ENCODE measurements at regions not wholly inside any gene's neighbourhood (a gene's known extent, or its start where the extent isn't known, plus 50 kb on each side); places are given as distances from the start of the nearest gene placed in this dataset.

DNA sequence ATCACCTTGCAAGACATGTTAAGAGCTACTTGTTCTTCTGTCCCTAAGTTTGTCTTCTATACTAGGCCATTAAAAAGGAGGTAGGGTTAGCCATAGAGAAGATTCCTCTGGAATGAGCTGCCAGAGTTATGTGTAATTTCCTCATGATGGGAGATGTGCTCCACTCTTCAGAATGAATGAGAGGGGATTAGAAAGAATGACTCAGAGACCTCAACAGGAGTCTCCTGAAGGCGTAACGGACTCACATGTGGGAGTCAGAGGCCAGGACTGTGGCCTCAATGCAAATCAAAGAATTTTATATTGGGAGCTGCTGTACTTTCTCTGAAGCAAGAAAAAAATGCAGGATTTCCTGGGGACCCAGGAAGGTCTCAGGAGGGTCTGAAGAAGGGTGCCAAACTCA, 87.8 kb upstream of the ATXN7L3B start:
- DNase-seq (ENCODE audit: low spot score) (no peak), ATAC-seq (no peak)
- Mint-ChIP-seq H3K27ac (no peak overlapping the region), H3K27me3 (ENCODE audit: insufficient read depth, low read depth, poor library complexity) (no peaks in the 10 kb centered on the region), H3K4me1 (no peaks in the 10 kb centered on the region), H3K4me3 (no peak overlapping the region), H3K36me3 (ENCODE audit: low read depth) (no peaks in the 10 kb centered on the region), H3K9me3 (no peaks in the 10 kb centered on the region)
- H3K27ac ChIP-seq (ENCODE audit: low read depth), result no peak overlapping the region
- H3K36me3 ChIP-seq (ENCODE audit: insufficient read depth), result no peaks in the 10 kb centered on the region
- no peaks in the 10 kb centered on the region for H3F3A ChIP-seq (replicated peaks; ENCODE audit: low read depth)
- H3K4me1 ChIP-seq (ENCODE audit: insufficient read depth), result no peaks in the 10 kb centered on the region
- H2AFZ ChIP-seq, result no peak overlapping the region
- H3K4me3 ChIP-seq, result no peak overlapping the region
- H3K27me3 ChIP-seq (ENCODE audit: insufficient read depth), result no peaks in the 10 kb centered on the region
- no peaks in the 10 kb centered on the region for H3K9me2 ChIP-seq (ENCODE audit: insufficient read depth)
- H3K79me2 ChIP-seq (replicated peaks; ENCODE audit: insufficient read depth), result no peaks in the 10 kb centered on the region
- TF ChIP-seq STAT1 (IDR thresholded peaks at IDR 0.05; ENCODE audit: unreplicated experiment), result no peak
- TF ChIP-seq, protein P1, sequence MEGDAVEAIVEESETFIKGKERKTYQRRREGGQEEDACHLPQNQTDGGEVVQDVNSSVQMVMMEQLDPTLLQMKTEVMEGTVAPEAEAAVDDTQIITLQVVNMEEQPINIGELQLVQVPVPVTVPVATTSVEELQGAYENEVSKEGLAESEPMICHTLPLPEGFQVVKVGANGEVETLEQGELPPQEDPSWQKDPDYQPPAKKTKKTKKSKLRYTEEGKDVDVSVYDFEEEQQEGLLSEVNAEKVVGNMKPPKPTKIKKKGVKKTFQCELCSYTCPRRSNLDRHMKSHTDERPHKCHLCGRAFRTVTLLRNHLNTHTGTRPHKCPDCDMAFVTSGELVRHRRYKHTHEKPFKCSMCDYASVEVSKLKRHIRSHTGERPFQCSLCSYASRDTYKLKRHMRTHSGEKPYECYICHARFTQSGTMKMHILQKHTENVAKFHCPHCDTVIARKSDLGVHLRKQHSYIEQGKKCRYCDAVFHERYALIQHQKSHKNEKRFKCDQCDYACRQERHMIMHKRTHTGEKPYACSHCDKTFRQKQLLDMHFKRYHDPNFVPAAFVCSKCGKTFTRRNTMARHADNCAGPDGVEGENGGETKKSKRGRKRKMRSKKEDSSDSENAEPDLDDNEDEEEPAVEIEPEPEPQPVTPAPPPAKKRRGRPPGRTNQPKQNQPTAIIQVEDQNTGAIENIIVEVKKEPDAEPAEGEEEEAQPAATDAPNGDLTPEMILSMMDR (conservative IDR thresholded peaks at IDR 0.05; ENCODE audit: low read depth in 2 of 2), result no peak
- TF ChIP-seq POLR2AphosphoS5 (IDR thresholded peaks at IDR 0.05; ENCODE audit: low read depth), result no peak
- TF ChIP-seq, protein P2, sequence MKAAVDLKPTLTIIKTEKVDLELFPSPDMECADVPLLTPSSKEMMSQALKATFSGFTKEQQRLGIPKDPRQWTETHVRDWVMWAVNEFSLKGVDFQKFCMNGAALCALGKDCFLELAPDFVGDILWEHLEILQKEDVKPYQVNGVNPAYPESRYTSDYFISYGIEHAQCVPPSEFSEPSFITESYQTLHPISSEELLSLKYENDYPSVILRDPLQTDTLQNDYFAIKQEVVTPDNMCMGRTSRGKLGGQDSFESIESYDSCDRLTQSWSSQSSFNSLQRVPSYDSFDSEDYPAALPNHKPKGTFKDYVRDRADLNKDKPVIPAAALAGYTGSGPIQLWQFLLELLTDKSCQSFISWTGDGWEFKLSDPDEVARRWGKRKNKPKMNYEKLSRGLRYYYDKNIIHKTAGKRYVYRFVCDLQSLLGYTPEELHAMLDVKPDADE (IDR thresholded peaks at IDR 0.05), result no peak
- TF ChIP-seq, protein P3, sequence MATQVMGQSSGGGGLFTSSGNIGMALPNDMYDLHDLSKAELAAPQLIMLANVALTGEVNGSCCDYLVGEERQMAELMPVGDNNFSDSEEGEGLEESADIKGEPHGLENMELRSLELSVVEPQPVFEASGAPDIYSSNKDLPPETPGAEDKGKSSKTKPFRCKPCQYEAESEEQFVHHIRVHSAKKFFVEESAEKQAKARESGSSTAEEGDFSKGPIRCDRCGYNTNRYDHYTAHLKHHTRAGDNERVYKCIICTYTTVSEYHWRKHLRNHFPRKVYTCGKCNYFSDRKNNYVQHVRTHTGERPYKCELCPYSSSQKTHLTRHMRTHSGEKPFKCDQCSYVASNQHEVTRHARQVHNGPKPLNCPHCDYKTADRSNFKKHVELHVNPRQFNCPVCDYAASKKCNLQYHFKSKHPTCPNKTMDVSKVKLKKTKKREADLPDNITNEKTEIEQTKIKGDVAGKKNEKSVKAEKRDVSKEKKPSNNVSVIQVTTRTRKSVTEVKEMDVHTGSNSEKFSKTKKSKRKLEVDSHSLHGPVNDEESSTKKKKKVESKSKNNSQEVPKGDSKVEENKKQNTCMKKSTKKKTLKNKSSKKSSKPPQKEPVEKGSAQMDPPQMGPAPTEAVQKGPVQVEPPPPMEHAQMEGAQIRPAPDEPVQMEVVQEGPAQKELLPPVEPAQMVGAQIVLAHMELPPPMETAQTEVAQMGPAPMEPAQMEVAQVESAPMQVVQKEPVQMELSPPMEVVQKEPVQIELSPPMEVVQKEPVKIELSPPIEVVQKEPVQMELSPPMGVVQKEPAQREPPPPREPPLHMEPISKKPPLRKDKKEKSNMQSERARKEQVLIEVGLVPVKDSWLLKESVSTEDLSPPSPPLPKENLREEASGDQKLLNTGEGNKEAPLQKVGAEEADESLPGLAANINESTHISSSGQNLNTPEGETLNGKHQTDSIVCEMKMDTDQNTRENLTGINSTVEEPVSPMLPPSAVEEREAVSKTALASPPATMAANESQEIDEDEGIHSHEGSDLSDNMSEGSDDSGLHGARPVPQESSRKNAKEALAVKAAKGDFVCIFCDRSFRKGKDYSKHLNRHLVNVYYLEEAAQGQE (IDR thresholded peaks at IDR 0.05; ENCODE audit: unreplicated experiment), result no peak
- no peak for TF ChIP-seq EZH2phosphoT487 (IDR thresholded peaks at IDR 0.05; ENCODE audit: unreplicated experiment)
- TF ChIP-seq CREB1 (CRISPR knock-in tag; IDR thresholded peaks at IDR 0.05; ENCODE audit: low read depth), result no peak
- TF ChIP-seq JUNB (IDR thresholded peaks at IDR 0.05; ENCODE audit: unreplicated experiment), result no peak
- TF ChIP-seq ZNF331 (CRISPR knock-in tag; IDR thresholded peaks at IDR 0.05; ENCODE audit: low read depth), result no peak
- TF ChIP-seq NANOG (IDR thresholded peaks at IDR 0.05; ENCODE audit: borderline replicate concordance), result no peak
- H3K4me2 ChIP-seq, result no peak overlapping the region
- no peaks in the 10 kb centered on the region for H4K20me1 ChIP-seq (replicated peaks; ENCODE audit: insufficient read depth)

DNA sequence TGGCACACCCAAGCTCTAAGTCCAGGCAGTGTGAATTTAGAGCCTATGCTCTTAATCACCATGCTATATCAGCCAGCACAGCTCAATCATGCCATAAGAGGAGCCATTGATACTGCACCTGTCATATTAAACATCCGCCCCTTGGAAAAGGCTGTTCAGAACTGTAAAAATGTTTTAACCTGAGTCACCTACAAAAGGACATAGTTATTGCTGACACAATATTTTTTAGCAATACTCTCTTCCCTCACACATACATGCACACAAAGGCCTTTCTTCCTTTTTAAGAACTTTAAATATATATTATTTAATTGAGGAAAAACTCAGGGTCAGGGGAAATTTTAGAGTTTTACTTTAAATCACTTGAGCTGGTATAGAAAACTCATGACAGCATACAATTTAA, 83.5 kb upstream of the ATXN7L3B start:
- no peaks in the 10 kb centered on the region for H3K36me3 Mint-ChIP-seq (ENCODE audit: low read depth)
- Histone ChIP-seq H3K27me3 (ENCODE audit: insufficient read depth) (no peaks in the 10 kb centered on the region), H3K4me2 (no peak overlapping the region), H3K36me3 (ENCODE audit: insufficient read depth) (no peaks in the 10 kb centered on the region), H3F3A (replicated peaks; ENCODE audit: low read depth) (no peaks in the 10 kb centered on the region), H3K9me2 (ENCODE audit: insufficient read depth) (no peaks in the 10 kb centered on the region), H3K79me2 (replicated peaks; ENCODE audit: insufficient read depth) (no peaks in the 10 kb centered on the region), H3K27ac (ENCODE audit: low read depth) (no peak overlapping the region), H4K20me1 (replicated peaks; ENCODE audit: insufficient read depth) (no peaks in the 10 kb centered on the region), H2AFZ (no peak overlapping the region), H3K4me1 (ENCODE audit: insufficient read depth) (no peaks in the 10 kb centered on the region), H3K4me3 (no peak overlapping the region)
- H3K4me3 Mint-ChIP-seq, result no peak overlapping the region
- H3K9me3 Mint-ChIP-seq, result no peaks in the 10 kb centered on the region
- ATAC-seq (no peak), DNase-seq (ENCODE audit: low spot score) (no peak)
- H3K4me1 Mint-ChIP-seq, result no peaks in the 10 kb centered on the region
- H3K27ac Mint-ChIP-seq, result no peak overlapping the region
- no peaks in the 10 kb centered on the region for H3K27me3 Mint-ChIP-seq (ENCODE audit: insufficient read depth, low read depth, poor library complexity)
- TF ChIP-seq EZH2phosphoT487 (IDR thresholded peaks at IDR 0.05; ENCODE audit: unreplicated experiment) (no peak), JUNB (IDR thresholded peaks at IDR 0.05; ENCODE audit: unreplicated experiment) (no peak), POLR2AphosphoS5 (IDR thresholded peaks at IDR 0.05; ENCODE audit: low read depth) (no peak), CREB1 (CRISPR knock-in tag; IDR thresholded peaks at IDR 0.05; ENCODE audit: low read depth) (no peak), EZH2 (IDR thresholded peaks at IDR 0.05; ENCODE audit: low read depth, unreplicated experiment) (no peak), STAT1 (IDR thresholded peaks at IDR 0.05; ENCODE audit: unreplicated experiment) (no peak), NANOG (IDR thresholded peaks at IDR 0.05; ENCODE audit: borderline replicate concordance) (no peak)

Measured in GM23338 (cell line).